GM19468 (cell line): ENCODE measurements at regions not wholly inside any gene's neighbourhood (a gene's known extent, or its start where the extent isn't known, plus 50 kb on each side); places are given as distances from the start of the nearest gene placed in this dataset.
"Not testable (repeated sequence)": the region's sequence is repeated elsewhere in the genome, so short reads cannot be mapped to it uniquely, and the experiment has no call there.

Source experiments
- ATAC-seq: cut with Tn5 transposase; IDR thresholded peaks from one replicate; pipeline ENCODE4 v1.9.1; 2021; ENCODE audit warnings: mild to moderate bottlenecking, moderate library complexity, moderate number of reproducible peaks; ENCODE audit not compliant: unreplicated experiment; ENCODE audit errors: extremely low read depth

DNA sequence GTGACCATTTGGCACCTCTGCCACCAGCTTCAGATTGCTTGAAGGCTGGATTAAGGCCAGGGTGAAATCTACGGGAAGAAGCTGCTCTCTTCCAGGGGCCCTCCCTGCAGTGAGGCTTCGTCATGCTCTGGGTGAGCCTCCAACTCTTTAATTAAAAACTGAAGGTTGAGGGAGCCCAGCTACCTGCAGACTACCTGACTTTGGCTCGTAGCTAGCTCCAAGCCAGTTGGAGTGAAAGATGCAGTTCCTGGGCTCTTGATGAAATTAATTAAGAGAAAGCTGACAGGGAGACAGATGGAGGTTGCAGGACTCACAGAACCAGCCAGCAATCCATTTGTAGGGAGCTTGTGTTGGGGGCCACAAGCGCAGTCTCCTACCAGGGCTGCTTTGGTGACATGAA, 168.5 kb upstream of the SFSWAP start:
- no peak for ATAC-seq

GRCh38 chr12:131543040-131543439, 167.8 kb upstream of the SFSWAP start:
- no peak for ATAC-seq

GRCh38 chr12:131547555-131547954, 163.3 kb upstream of the SFSWAP start:
- no peak for ATAC-seq

DNA sequence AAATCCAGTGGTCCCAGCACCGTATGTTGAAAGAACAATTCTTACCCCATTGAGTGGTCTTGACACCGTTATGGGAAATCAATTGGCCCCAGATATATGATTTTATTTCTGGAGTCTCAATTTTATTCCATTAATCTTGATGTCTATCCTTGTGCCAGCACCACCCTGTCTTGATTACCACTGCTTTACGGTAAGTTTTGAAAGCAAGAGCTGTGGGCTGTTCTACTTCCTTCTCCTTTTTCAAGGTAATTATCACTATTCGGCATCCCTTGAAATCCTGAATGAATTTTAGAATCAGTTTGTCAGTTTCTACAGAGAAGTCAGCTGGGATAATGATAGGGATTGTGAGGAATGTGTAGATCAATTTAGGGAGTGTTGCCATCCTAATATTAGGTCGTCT, 160.8 kb upstream of the SFSWAP start:
- ATAC-seq, result no peak

GRCh38 chr12:131551675-131552491, 159.0 kb upstream of the SFSWAP start:
- ATAC-seq, result no peak

- ATAC-seq, result no peak
These were observed 158.4 kb upstream of the SFSWAP start for GRCh38 chr12:131552492-131552863.

DNA sequence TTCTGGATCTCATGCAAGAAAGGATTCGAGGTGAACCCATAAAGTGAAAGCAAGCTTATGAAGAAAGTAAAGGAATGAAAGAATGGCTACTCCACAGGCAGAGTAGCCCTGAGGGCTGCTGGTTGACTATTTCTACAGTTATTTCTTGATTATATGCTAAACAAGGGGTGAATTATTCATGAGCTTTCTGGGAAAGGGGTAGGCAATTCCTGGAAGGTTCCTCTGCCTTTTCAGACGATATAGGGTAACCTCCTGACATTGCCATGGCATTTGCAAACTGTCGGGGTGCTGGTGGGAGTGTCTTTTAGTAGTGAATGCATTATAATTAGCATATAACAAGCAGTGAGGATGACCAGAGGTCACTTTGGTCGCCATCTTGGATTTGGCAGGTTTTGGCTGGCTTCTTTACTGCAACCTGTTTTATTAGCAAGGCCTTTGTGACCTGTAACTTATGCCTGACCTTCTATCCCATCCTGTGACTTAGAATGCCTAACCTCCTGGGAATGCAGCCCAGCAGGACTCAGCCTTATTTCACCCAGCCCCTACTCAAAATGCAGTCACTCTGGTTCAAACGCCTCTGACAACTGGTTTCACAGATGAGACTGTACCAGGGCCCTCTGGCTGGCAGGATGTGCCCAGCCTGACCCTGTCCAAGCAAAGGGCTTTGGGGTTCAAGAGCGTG, 157.7 kb upstream of the SFSWAP start:
- ATAC-seq, result no peak

GRCh38 chr12:131555197-131555846, 155.6 kb upstream of the SFSWAP start:
- ATAC-seq, result no peak

- ATAC-seq, result no peak
These were observed 155.0 kb upstream of the SFSWAP start for GRCh38 chr12:131555866-131556265.

- ATAC-seq, result no peak
These were observed 153.7 kb upstream of the SFSWAP start for GRCh38 chr12:131557078-131557709.

GRCh38 chr12:131559517-131560516, 151.1 kb upstream of the SFSWAP start:
- no peak for ATAC-seq

GRCh38 chr12:131561051-131561450, 149.8 kb upstream of the SFSWAP start:
- ATAC-seq, result no peak

DNA sequence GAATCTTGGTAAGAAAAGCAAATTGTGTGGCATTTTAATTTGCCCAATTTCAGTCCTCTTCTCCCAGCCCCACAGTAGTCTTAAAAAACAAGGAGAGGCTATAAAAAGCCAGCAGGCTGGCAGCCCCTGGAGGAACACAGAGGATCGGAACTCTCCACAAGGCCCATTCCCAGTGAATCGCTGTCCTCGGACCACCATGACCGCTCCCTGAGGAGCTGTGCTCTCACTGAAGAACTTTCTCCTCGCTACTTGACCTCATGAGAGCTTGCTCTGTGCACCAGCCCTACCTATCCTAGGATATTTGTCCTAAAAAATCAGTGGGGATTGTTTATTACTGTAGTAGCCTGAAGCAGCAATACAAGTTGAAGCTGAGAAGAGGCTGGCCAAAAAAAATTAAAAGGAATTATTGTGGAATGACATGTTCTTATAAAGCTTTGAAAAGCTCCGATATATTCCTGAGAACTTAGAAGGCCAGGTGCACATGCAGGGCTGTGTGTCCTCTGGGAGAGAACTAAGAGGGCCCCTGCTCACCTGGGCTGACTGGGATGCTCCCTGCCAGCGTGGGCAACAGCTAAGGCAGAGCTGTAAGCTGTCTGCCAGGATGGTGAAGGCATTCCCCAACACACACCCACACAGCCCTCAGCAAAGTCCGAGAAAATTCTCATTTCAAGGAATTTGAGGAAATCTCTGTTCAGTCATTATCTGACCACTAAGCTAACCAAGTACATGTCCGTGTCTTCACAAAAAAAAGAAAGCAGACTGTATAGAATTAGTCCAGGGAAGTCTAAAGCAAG, 148.8 kb upstream of the SFSWAP start:
- no peak for ATAC-seq

GRCh38 chr12:131564138-131564727, 146.7 kb upstream of the SFSWAP start:
- ATAC-seq, result not testable (repeated sequence)

- ATAC-seq, result no peak
These were observed 146.0 kb upstream of the SFSWAP start for GRCh38 chr12:131564845-131565244.

DNA sequence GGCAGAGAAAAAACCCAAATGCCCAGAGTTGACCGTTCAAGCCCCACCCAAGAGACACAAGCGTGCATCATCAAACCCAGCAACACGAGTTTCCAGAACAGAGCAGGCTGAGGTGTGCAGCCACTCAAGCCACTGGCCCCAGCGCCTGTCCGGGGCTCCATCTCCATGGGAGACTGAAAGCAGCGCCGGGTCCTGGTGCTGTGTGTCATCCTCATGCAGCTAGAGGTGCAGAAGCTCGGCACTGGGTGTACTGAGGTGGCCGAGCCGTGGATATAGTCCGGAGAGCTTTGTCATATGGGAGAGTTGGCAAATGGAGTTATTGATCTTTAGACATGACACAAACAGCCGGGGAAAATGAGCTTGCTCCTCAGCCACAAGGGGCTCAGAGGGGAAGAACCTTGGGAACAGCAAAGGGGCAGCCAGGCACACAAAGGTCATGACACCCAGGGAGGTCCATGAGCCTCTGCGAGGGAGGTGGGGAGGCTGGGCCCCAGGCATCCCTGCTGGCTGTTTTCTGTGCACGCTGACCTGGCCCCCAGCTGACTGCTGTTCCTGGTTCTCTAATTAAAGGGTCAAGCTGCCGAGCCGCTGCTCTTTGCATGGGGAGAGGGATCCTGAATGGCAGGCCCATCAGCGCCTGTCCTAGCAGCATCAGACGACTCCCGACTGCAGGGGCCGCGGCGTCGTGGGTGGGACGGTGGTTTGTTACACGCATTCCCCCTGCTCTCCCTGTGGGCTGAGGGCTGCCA, 145.4 kb upstream of the SFSWAP start:
- no peak for ATAC-seq

- no peak for ATAC-seq
These were observed 142.6 kb upstream of the SFSWAP start for GRCh38 chr12:131568336-131568735.

DNA sequence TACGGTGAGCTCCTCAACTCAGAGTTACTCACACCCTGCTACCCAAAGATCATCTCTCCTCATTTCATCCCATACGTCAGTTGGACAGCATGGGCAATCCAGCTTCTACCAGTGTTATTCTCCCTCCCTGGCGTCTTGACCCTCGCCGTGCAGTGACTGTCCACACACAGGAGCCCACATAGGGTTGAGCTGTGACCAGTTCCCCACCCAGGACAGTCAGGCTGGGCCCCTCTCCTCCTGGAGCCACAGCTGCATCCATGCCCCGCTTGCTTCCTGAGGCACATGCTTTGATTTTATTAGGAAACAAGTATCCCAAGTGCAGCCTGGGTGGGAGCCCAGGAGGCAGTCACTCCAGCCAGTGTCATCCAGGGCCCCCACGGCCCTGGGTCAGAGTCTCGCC, 140.3 kb upstream of the SFSWAP start:
- ATAC-seq, result no peak
